Breast epithelium (tissue), 4 donors: ENCODE measurements at regions not wholly inside any gene's neighbourhood (a gene's known extent, or its start where the extent isn't known, plus 50 kb on each side); places are given as distances from the start of the nearest gene placed in this dataset.

Experiments
- DNase-seq, 2 donors: peaks; one replicate each; pipeline ENCODE4 v3.0.0-alpha.2; 2019; ENCODE audit warnings: low spot score in 2 of 2
- H3K27ac ChIP-seq, 2 donors: fragments of 200-600 bp; sonication (generic) in 1 of 2; one replicate each; pipeline ENCODE4 v1.5.1; 2016 to 2019; ENCODE audit warnings: mild to moderate bottlenecking in 1 of 2
- H3K27me3 ChIP-seq, 2 donors: fragments of 200-600 bp; sonication (generic) in 1 of 2; one replicate each; pipeline versions ENCODE4 v1.5.1 to v1.6.0; 2017 to 2019; ENCODE audit warnings: control low read depth in 1 of 2, mild to moderate bottlenecking in 1 of 2
- H3K36me3 ChIP-seq: fragments of 200-600 bp; one replicate; pipeline ENCODE4 v1.5.1; 2019
- H3K4me1 ChIP-seq, 2 donors: fragments of 200-600 bp; sonication (generic); one replicate each; pipeline ENCODE4 v1.5.1; 2016 to 2019; ENCODE audit warnings: control low read depth in 1 of 2
- H3K4me3 ChIP-seq, 3 donors: fragments of 200-600 bp; sonication (generic); 1 replicate in 2 of 3; 2 replicates in 1 of 3; pipeline ENCODE4 v1.5.1; 2016 to 2019; ENCODE audit warnings: mild to moderate bottlenecking in 3 of 3, moderate library complexity in 2 of 3
- H3K9me3 ChIP-seq, 2 donors: fragments of 200-600 bp; sonication (generic) in 1 of 2; one replicate each; pipeline ENCODE4 v1.5.1; 2016 to 2019; ENCODE audit warnings: control low read depth in 1 of 2
- POLR2A ChIP-seq: fragments of 450-650 bp; IDR thresholded peaks from one replicate; pipeline ENCODE4 v1.6.1; 2016; ENCODE audit warnings: antibody characterized with exemption, mild to moderate bottlenecking, moderate library complexity
- POLR2AphosphoS5 ChIP-seq, 3 donors: sonication (generic); formaldehyde crosslinking; IDR thresholded peaks; one replicate each; pipeline ENCODE4 v1.6.1; 2017; ENCODE audit warnings: antibody characterized with exemption in 3 of 3
- intact Hi-C: fragments of 100-400 bp; cut with DNase I; formaldehyde crosslinking; loops from one replicate; pipeline ENCODE4 v1.15.1; 2023; ENCODE audit warnings: low total_unique reads
- TF ChIP-seq, protein P1 (sequence below), 3 donors: fragments of 450-650 bp; IDR thresholded peaks; one replicate each; pipeline ENCODE4 v1.5.1; 2016 to 2017; ENCODE audit warnings: antibody characterized with exemption in 3 of 3, mild to moderate bottlenecking in 3 of 3, moderate library complexity in 3 of 3

GRCh38 chr15:62862717-62863116, 179.8 kb upstream of the TPM1 start:
- Histone ChIP-seq H3K4me1 (no peaks in the 10 kb centered on the region), H3K4me3 (no peak overlapping the region), H3K36me3 (no peaks in the 10 kb centered on the region), H3K27ac (no peak overlapping the region), H3K27me3 (no peaks in the 10 kb centered on the region), H3K9me3 (no peaks in the 10 kb centered on the region)
- no peak for DNase-seq
- intact Hi-C loops, result no loop called here
- TF ChIP-seq, protein P1, sequence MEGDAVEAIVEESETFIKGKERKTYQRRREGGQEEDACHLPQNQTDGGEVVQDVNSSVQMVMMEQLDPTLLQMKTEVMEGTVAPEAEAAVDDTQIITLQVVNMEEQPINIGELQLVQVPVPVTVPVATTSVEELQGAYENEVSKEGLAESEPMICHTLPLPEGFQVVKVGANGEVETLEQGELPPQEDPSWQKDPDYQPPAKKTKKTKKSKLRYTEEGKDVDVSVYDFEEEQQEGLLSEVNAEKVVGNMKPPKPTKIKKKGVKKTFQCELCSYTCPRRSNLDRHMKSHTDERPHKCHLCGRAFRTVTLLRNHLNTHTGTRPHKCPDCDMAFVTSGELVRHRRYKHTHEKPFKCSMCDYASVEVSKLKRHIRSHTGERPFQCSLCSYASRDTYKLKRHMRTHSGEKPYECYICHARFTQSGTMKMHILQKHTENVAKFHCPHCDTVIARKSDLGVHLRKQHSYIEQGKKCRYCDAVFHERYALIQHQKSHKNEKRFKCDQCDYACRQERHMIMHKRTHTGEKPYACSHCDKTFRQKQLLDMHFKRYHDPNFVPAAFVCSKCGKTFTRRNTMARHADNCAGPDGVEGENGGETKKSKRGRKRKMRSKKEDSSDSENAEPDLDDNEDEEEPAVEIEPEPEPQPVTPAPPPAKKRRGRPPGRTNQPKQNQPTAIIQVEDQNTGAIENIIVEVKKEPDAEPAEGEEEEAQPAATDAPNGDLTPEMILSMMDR (IDR thresholded peaks at IDR 0.05), result no peak
- TF ChIP-seq POLR2A, result no peak
- no peak for TF ChIP-seq POLR2AphosphoS5 (IDR thresholded peaks at IDR 0.05)

- Histone ChIP-seq H3K9me3 (no peaks in the 10 kb centered on the region), H3K27ac (no peak overlapping the region)
- intact Hi-C loops, result loop anchor here (2.0 kb wide), 1 partner anchor 60 kb away; no protein-coding TSS in a partner anchor
Observed at GRCh38 chr15:62866366-62866765, 176.2 kb upstream of the TPM1 start.

DNA sequence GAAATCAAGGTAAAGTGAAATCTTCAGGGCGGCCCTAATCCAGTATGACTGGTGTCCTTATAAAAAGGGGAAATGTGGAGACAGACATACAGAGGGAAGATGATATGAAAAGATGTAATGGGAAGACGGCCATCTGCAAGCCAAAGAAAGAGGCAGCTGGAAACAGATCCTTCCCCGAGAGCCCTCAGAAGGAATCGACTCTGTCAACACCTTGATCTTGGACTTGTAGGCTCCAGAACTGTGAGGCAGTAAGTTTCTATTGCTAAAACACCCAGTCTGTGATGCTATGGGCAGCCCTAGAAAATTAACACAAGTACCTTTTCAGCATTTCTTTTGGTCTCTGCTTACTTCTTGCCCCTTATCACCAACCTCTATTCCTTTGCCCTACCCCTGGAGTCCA, 174.7 kb upstream of the TPM1 start:
- Histone ChIP-seq H3K4me1 (no peaks in the 10 kb centered on the region), H3K9me3 (no peaks in the 10 kb centered on the region), H3K36me3 (no peaks in the 10 kb centered on the region), H3K27ac (no peak overlapping the region), H3K27me3 (no peaks in the 10 kb centered on the region), H3K4me3 (no peak overlapping the region)
- intact Hi-C loops, result loop anchor here (2.0 kb wide), 1 partner anchor 61 kb away; no protein-coding TSS in a partner anchor
- no peak for DNase-seq
- no peak for TF ChIP-seq POLR2A

More at GRCh38 chr15:62866366-62866765, 176.2 kb upstream of the TPM1 start:
- Histone ChIP-seq H3K4me1 (no peaks in the 10 kb centered on the region), H3K27me3 (no peaks in the 10 kb centered on the region), H3K36me3 (no peaks in the 10 kb centered on the region), H3K4me3 (no peak overlapping the region)
- no peak for TF ChIP-seq POLR2AphosphoS5 (IDR thresholded peaks at IDR 0.05)
- TF ChIP-seq POLR2A, result no peak
- TF ChIP-seq, protein P1 (IDR thresholded peaks at IDR 0.05), result no peak
- DNase-seq, result no peak

GRCh38 chr15:62868507-62868906, 174.0 kb upstream of the TPM1 start:
- Histone ChIP-seq H3K9me3 (no peaks in the 10 kb centered on the region), H3K27ac (no peak overlapping the region), H3K36me3 (no peaks in the 10 kb centered on the region), H3K4me1 (no peaks in the 10 kb centered on the region), H3K4me3 (no peak overlapping the region), H3K27me3 (no peaks in the 10 kb centered on the region)
- intact Hi-C loops, result no loop called here
- TF ChIP-seq, protein P1 (IDR thresholded peaks at IDR 0.05), result no peak
- TF ChIP-seq POLR2A, result no peak
- no peak for TF ChIP-seq POLR2AphosphoS5 (IDR thresholded peaks at IDR 0.05)
- no peak for DNase-seq

GRCh38 chr15:62869116-62869515, 173.4 kb upstream of the TPM1 start:
- intact Hi-C loops, result no loop called here
- no peak overlapping the region for H3K27ac ChIP-seq

More at GRCh38 chr15:62869116-62869515, 173.4 kb upstream of the TPM1 start:
- Histone ChIP-seq H3K4me1 (no peaks in the 10 kb centered on the region), H3K9me3 (no peaks in the 10 kb centered on the region), H3K4me3 (no peak overlapping the region), H3K36me3 (no peaks in the 10 kb centered on the region), H3K27me3 (no peaks in the 10 kb centered on the region)
- TF ChIP-seq, protein P1 (IDR thresholded peaks at IDR 0.05), result no peak
- TF ChIP-seq POLR2AphosphoS5 (IDR thresholded peaks at IDR 0.05) (no peak), POLR2A (no peak)
- DNase-seq, result no peak
